Esophagus squamous epithelium (tissue), 5 donors: ENCODE measurements at regions not wholly inside any gene's neighbourhood (a gene's known extent, or its start where the extent isn't known, plus 50 kb on each side); places are given as distances from the start of the nearest gene placed in this dataset.

ENCODE experiments used
- DNase-seq: peaks from one replicate; lab custom pipeline; 2025; lab: John Stamatoyannopoulos, UW
- H3K27ac ChIP-seq, 4 donors: fragments of 200-600 bp; sonication (generic); one replicate each; pipeline ENCODE4 v1.5.1; 2016 to 2019; ENCODE audit warnings: mild to moderate bottlenecking in 1 of 4
- H3K27me3 ChIP-seq, 4 donors: fragments of 200-600 bp; sonication (generic); 1 replicate in 3 of 4; 2 replicates in 1 of 4; pipeline versions ENCODE4 v1.5.1 to v1.6.0; 2017 to 2021; ENCODE audit warnings: antibody characterized with exemption in 1 of 4
- H3K36me3 ChIP-seq, 3 donors: fragments of 200-600 bp; sonication (generic); one replicate each; pipeline ENCODE4 v1.5.1; 2016 to 2019
- H3K4me1 ChIP-seq, 3 donors: fragments of 200-600 bp; sonication (generic); one replicate each; pipeline ENCODE4 v1.5.1; 2017 to 2019
- H3K4me3 ChIP-seq, 4 donors: fragments of 200-600 bp; sonication (generic); 1 replicate in 3 of 4; 2 replicates in 1 of 4; pipeline ENCODE4 v1.5.1; 2016 to 2019; ENCODE audit warnings: mild to moderate bottlenecking in 2 of 4, moderate library complexity in 1 of 4
- H3K9me3 ChIP-seq, 3 donors: fragments of 200-600 bp; sonication (generic); one replicate each; pipeline ENCODE4 v1.5.1; 2016 to 2019
- CTCF ChIP-seq, 6 experiments: fragments of 450-650 bp in 4 of 6; fragments of 200-600 bp in 2 of 6; sonication (generic) in 2 of 6; IDR thresholded peaks; one replicate each; pipeline ENCODE4 v1.5.1; 2016 to 2019; ENCODE audit warnings: antibody characterized with exemption in 6 of 6, mild to moderate bottlenecking in 4 of 6, moderate library complexity in 4 of 6
- POLR2A ChIP-seq, 4 donors: fragments of 450-650 bp; IDR thresholded peaks; one replicate each; pipeline ENCODE4 v1.6.1; 2017; ENCODE audit warnings: antibody characterized with exemption in 4 of 4, mild to moderate bottlenecking in 4 of 4, moderate library complexity in 3 of 4
- WGBS, 2 donors: methylation state at CpG; one replicate each; pipeline ENCODE4 v1.1.5; 2018; 5-methylcytosine and 5-hydroxymethylcytosine counted together
- intact Hi-C: fragments of 100-400 bp; cut with DNase I; formaldehyde crosslinking; loops from one replicate; pipeline ENCODE4 v1.15.0; 2022
- donor health status: DM: yes; HTN: yes; CAD: no.

GRCh38 chr14:53703457-53703856, 253.2 kb downstream of the BMP4 start:
- Histone ChIP-seq H3K36me3 (no peaks in the 10 kb centered on the region), H3K27ac (no peak overlapping the region), H3K4me1 (no peaks in the 10 kb centered on the region), H3K27me3 (no peaks in the 10 kb centered on the region), H3K4me3 (no peak overlapping the region), H3K9me3 (no peaks in the 10 kb centered on the region)
- TF ChIP-seq CTCF (IDR thresholded peaks at IDR 0.05): no peak
- TF ChIP-seq POLR2A (IDR thresholded peaks at IDR 0.05): no peak
- DNase-seq: no peak
- intact Hi-C loops: no loop called here

GRCh38 chr14:53701108-53701875, 255.3 kb downstream of the BMP4 start:
- TF ChIP-seq POLR2A (IDR thresholded peaks at IDR 0.05) (no peak), CTCF (IDR thresholded peaks at IDR 0.05) (no peak)
- no peak overlapping the region for H3K4me3 ChIP-seq
- H3K9me3 ChIP-seq: no peaks in the 10 kb centered on the region
- H3K27me3 ChIP-seq: no peaks in the 10 kb centered on the region
- no peak for DNase-seq
- WGBS, 2 donors: 69% methylated on average over 3 of the region's 3 CpGs
- no peak overlapping the region for H3K27ac ChIP-seq
- intact Hi-C loops: no loop called here
- H3K36me3 ChIP-seq: no peaks in the 10 kb centered on the region
- peaks cover 0 to 7% (median 0%) of the 10 kb centered on the region in 3 donors for H3K4me1 ChIP-seq

- Histone ChIP-seq H3K4me1 (peaks cover 0 to 8% (median 0%) of the 10 kb centered on the region in 3 donors), H3K9me3 (no peaks in the 10 kb centered on the region), H3K27me3 (no peaks in the 10 kb centered on the region), H3K27ac (no peak overlapping the region), H3K4me3 (no peak overlapping the region), H3K36me3 (no peaks in the 10 kb centered on the region)
- intact Hi-C loops: no loop called here
- no peak for TF ChIP-seq CTCF (IDR thresholded peaks at IDR 0.05)
- TF ChIP-seq POLR2A (IDR thresholded peaks at IDR 0.05): no peak
- 41 to 49% methylated on average over 3 of the region's 3 CpGs for WGBS, 2 donors
- DNase-seq: no peak
Observed at GRCh38 chr14:53696217-53696965, 260.2 kb downstream of the BMP4 start.

GRCh38 chr14:53695692-53696214, 260.9 kb downstream of the BMP4 start:
- no peak overlapping the region for H3K27ac ChIP-seq
- H3K36me3 ChIP-seq: no peaks in the 10 kb centered on the region
- intact Hi-C loops: no loop called here
- peaks cover 0 to 8% (median 0%) of the 10 kb centered on the region in 3 donors for H3K4me1 ChIP-seq
- H3K9me3 ChIP-seq: no peaks in the 10 kb centered on the region
- TF ChIP-seq CTCF (IDR thresholded peaks at IDR 0.05): no peak
- DNase-seq: no peak
- H3K27me3 ChIP-seq: no peaks in the 10 kb centered on the region
- H3K4me3 ChIP-seq: no peak overlapping the region
- 79 to 95% methylated on average over 2 of the region's 2 CpGs for WGBS, 2 donors

GRCh38 chr14:53692885-53693284, 263.7 kb downstream of the BMP4 start:
- no peak overlapping the region for H3K4me3 ChIP-seq
- H3K36me3 ChIP-seq: no peaks in the 10 kb centered on the region
- H3K9me3 ChIP-seq: no peaks in the 10 kb centered on the region
- TF ChIP-seq CTCF (IDR thresholded peaks at IDR 0.05): no peak
- no peak for TF ChIP-seq POLR2A (IDR thresholded peaks at IDR 0.05)
- no peaks in the 10 kb centered on the region for H3K27me3 ChIP-seq
- 72 to 86% methylated on average over 1 of the region's 1 CpG for WGBS, 2 donors
- H3K27ac ChIP-seq: no peak overlapping the region
- intact Hi-C loops: no loop called here
- no peak for DNase-seq
- H3K4me1 ChIP-seq: peaks cover 0 to 8% (median 0%) of the 10 kb centered on the region in 3 donors
